PC-9 (cell line): ENCODE measurements at regions not wholly inside any gene's neighbourhood (a gene's known extent, or its start where the extent isn't known, plus 50 kb on each side); places are given as distances from the start of the nearest gene placed in this dataset.

Experiments
- BruUV-seq: library from RNA; stranded (reverse); fragments of 400-500 nt; replicated peaks from 2 replicates; lab custom pipeline; 2021; lab: Mats Ljungman, UMichigan
- CTCF ChIA-PET: fragments of 300-600 bp; sonication (Branson Sonifier 250); formaldehyde crosslinking; loops from one replicate; lab custom pipeline; 2022; ENCODE audit warnings: antibody characterized with exemption; lab: Charles Lee
- POLR2A ChIA-PET: fragments of 300-600 bp; sonication (Branson Sonifier 250); formaldehyde crosslinking; loops from one replicate; lab custom pipeline; 2022; ENCODE audit warnings: antibody characterized with exemption; ENCODE audit not compliant: unreplicated experiment; lab: Charles Lee
- DNase-seq, 2 experiments: peaks; one replicate each; pipeline versions ENCODE4 v3.0.0 to v3.0.0-alpha.2; 2015 to 2022; ENCODE audit warnings: mixed read lengths in 1 of 2
- H2AFZ ChIP-seq: fragments of 200-600 bp; sonication (generic); 2 replicates; pipeline ENCODE4 v1.8.1; 2017; ENCODE audit warnings: antibody characterized with exemption
- H3F3A ChIP-seq: fragments of 200-600 bp; sonication (generic); 2 replicates; pipeline ENCODE4 v1.8.1; 2017; ENCODE audit warnings: antibody characterized with exemption, mild to moderate bottlenecking, low read depth; ENCODE audit not compliant: insufficient read depth
- H3K27ac ChIP-seq: fragments of 200-600 bp; sonication (generic); 2 replicates; pipeline ENCODE4 v1.6.1; 2016; ENCODE audit warnings: mixed run types
- H3K27me3 ChIP-seq: fragments of 200-600 bp; sonication (generic); 2 replicates; pipeline ENCODE4 v1.6.1; 2016; ENCODE audit warnings: low read depth, mixed run types; ENCODE audit not compliant: insufficient read depth
- H3K36me3 ChIP-seq: fragments of 200-600 bp; sonication (generic); 2 replicates; pipeline ENCODE4 v1.6.1; 2016; ENCODE audit warnings: low read depth, mixed run types
- H3K4me1 ChIP-seq: fragments of 200-600 bp; sonication (generic); replicated peaks from 2 replicates; pipeline ENCODE4 v1.6.1; 2016; ENCODE audit warnings: mixed run types; ENCODE audit not compliant: insufficient read depth
- H3K4me2 ChIP-seq: fragments of 200-600 bp; sonication (generic); 2 replicates; pipeline ENCODE4 v1.6.1; 2017; ENCODE audit warnings: mixed run types
- H3K4me3 ChIP-seq: fragments of 200-600 bp; sonication (generic); 2 replicates; pipeline ENCODE4 v1.6.1; 2016; ENCODE audit warnings: mixed run types
- H3K79me2 ChIP-seq: fragments of 200-600 bp; sonication (generic); 2 replicates; pipeline ENCODE4 v1.6.1; 2017; ENCODE audit warnings: low read depth, mixed run types
- H3K9me2 ChIP-seq: fragments of 200-600 bp; sonication (generic); 2 replicates; pipeline ENCODE4 v1.8.1; 2017; ENCODE audit warnings: mild to moderate bottlenecking; ENCODE audit not compliant: insufficient read depth
- H3K9me3 ChIP-seq: fragments of 200-600 bp; sonication (generic); 2 replicates; pipeline ENCODE4 v1.8.1; 2016; ENCODE audit warnings: low read depth; ENCODE audit not compliant: insufficient read depth
- H4K20me1 ChIP-seq: fragments of 200-600 bp; sonication (generic); 2 replicates; pipeline ENCODE4 v1.8.1; 2017; ENCODE audit not compliant: insufficient read depth
- CTCF ChIP-seq: fragments of 200-600 bp; sonication (generic); conservative IDR thresholded peaks from 2 replicates; pipeline ENCODE4 v1.6.1; 2017; ENCODE audit warnings: mixed run types, antibody characterized with exemption, mild to moderate bottlenecking, moderate library complexity
- EZH2 ChIP-seq: fragments of 200-600 bp; sonication (generic); IDR thresholded peaks from 2 replicates; pipeline ENCODE4 v1.8.0; 2017; ENCODE audit warnings: antibody characterized with exemption, low read depth
- intact Hi-C: fragments of 100-400 bp; cut with micrococcal nuclease; formaldehyde crosslinking; loops from one replicate; pipeline ENCODE4 v1.10.0; 2022; ENCODE audit not compliant: unreplicated experiment

GRCh38 chr5:88485531-88485930 lies 216.9 kb upstream of the TMEM161B start:
- H4K20me1 ChIP-seq: no peaks in the 10 kb centered on the region
- no peak overlapping the region for H3K27ac ChIP-seq
- no peaks in the 10 kb centered on the region for H3K27me3 ChIP-seq
- ChIA-PET CTCF (no interaction called here), POLR2A (no interaction called here)
- H3K4me3 ChIP-seq: no peak overlapping the region
- no peaks in the 10 kb centered on the region for H3K9me2 ChIP-seq
- H3K4me1 ChIP-seq: no peaks in the 10 kb centered on the region
- H3K9me3 ChIP-seq: no peaks in the 10 kb centered on the region
- H3F3A ChIP-seq: no peaks in the 10 kb centered on the region
- intact Hi-C loops: no loop called here
- no peak overlapping the region for H2AFZ ChIP-seq
- H3K36me3 ChIP-seq: no peaks in the 10 kb centered on the region
- H3K4me2 ChIP-seq: no peak overlapping the region
- TF ChIP-seq EZH2: no peak
- TF ChIP-seq CTCF: no peak
- no TSS peak for BruUV-seq
- DNase-seq: no peak
- no peaks in the 10 kb centered on the region for H3K79me2 ChIP-seq

- Histone ChIP-seq H3K27me3 (no peaks in the 10 kb centered on the region), H3K4me1 (no peaks in the 10 kb centered on the region), H3K27ac (no peak overlapping the region), H3K9me2 (no peaks in the 10 kb centered on the region), H3K9me3 (no peaks in the 10 kb centered on the region), H3K4me3 (no peak overlapping the region), H2AFZ (no peak overlapping the region), H3F3A (no peaks in the 10 kb centered on the region), H3K36me3 (no peaks in the 10 kb centered on the region), H3K79me2 (no peaks in the 10 kb centered on the region), H3K4me2 (no peak overlapping the region), H4K20me1 (no peaks in the 10 kb centered on the region)
- ChIA-PET CTCF (no interaction called here), POLR2A (no interaction called here)
- BruUV-seq: no TSS peak
- TF ChIP-seq CTCF (no peak), EZH2 (no peak)
- no peak for DNase-seq
- intact Hi-C loops: no loop called here
These were observed 215.5 kb upstream of the TMEM161B start for GRCh38 chr5:88483964-88484672.

- Histone ChIP-seq H4K20me1 (no peaks in the 10 kb centered on the region), H3K9me3 (no peaks in the 10 kb centered on the region), H3K4me2 (no peak overlapping the region), H3K27me3 (no peaks in the 10 kb centered on the region), H3K36me3 (no peaks in the 10 kb centered on the region), H3K79me2 (no peaks in the 10 kb centered on the region), H3K4me3 (no peak overlapping the region), H3F3A (no peaks in the 10 kb centered on the region), H3K4me1 (no peaks in the 10 kb centered on the region), H3K9me2 (no peaks in the 10 kb centered on the region), H3K27ac (no peak overlapping the region), H2AFZ (no peak overlapping the region)
- intact Hi-C loops: no loop called here
- CTCF ChIA-PET: no interaction called here
- POLR2A ChIA-PET: interaction anchor here (0.7 kb wide), 2 partner anchors 54 to 930 kb away, joined by 4 to 11 read pairs; no protein-coding TSS in a partner anchor
- DNase-seq: no peak
- BruUV-seq: no TSS peak
- TF ChIP-seq CTCF: no peak
- no peak for TF ChIP-seq EZH2
These were observed 212.3 kb upstream of the TMEM161B start for GRCh38 chr5:88480801-88481499.
